ENCODE measurements at regions not wholly inside any gene's neighbourhood (a gene's known extent, or its start where the extent isn't known, plus 50 kb on each side); places are given as distances from the start of the nearest gene placed in this dataset.

DNA sequence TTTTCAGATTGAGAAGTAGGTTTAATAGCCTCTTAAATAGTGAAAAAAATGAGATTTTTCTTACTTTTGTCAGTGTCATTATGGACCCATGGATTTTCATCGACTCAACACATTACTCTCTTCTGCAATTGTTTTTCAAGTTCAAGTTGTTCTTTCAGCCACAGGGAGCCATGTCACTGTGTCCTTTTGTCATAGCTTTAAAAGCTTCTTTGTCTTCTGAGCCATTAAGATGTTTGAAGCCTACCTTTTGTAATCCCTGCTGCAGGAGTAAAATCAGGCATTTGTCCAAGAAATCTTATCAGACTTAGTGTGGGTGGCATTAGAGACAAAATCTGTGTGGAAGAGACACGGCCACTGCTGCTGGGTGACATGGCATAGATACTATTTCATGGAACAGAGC, 92.8 kb upstream of the ZP4 start:
- in situ Hi-C loops (cut with MboI; ENCODE audit: low pct_unique_long_range_greater_than_20kb, low sequenced_read_pairs, unreplicated experiment), result no loop called here
- TF ChIP-seq, protein P1, sequence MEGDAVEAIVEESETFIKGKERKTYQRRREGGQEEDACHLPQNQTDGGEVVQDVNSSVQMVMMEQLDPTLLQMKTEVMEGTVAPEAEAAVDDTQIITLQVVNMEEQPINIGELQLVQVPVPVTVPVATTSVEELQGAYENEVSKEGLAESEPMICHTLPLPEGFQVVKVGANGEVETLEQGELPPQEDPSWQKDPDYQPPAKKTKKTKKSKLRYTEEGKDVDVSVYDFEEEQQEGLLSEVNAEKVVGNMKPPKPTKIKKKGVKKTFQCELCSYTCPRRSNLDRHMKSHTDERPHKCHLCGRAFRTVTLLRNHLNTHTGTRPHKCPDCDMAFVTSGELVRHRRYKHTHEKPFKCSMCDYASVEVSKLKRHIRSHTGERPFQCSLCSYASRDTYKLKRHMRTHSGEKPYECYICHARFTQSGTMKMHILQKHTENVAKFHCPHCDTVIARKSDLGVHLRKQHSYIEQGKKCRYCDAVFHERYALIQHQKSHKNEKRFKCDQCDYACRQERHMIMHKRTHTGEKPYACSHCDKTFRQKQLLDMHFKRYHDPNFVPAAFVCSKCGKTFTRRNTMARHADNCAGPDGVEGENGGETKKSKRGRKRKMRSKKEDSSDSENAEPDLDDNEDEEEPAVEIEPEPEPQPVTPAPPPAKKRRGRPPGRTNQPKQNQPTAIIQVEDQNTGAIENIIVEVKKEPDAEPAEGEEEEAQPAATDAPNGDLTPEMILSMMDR (IDR thresholded peaks at IDR 0.05; ENCODE audit: extremely low read depth, insufficient read depth, missing control alignments), result no peak
- DNase-seq (ENCODE audit: low spot score), result no peak

DNA sequence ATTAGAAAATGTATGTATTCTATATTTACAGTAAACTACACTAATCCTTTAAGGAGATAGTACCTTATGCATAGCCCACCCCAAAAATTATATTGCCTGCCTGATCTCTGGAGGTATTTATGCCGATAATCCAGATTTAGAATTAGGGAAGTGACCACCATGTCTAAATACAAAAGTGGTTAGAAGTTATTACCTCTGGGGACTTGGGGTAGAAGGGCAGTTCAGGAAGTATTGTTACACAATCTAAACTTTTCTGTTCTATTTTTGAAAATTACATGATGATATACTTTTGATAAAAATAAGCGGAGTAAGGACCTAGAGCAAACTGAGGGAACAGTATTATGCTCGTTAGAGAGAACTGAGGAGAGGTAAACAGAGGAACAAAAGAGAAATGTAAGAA, 90.5 kb upstream of the ZP4 start:
- TF ChIP-seq, protein P1 (IDR thresholded peaks at IDR 0.05; ENCODE audit: extremely low read depth, insufficient read depth, missing control alignments), result no peak
- no peak for DNase-seq (ENCODE audit: low spot score)
- in situ Hi-C loops (cut with MboI; ENCODE audit: low pct_unique_long_range_greater_than_20kb, low sequenced_read_pairs, unreplicated experiment), result no loop called here

DNA sequence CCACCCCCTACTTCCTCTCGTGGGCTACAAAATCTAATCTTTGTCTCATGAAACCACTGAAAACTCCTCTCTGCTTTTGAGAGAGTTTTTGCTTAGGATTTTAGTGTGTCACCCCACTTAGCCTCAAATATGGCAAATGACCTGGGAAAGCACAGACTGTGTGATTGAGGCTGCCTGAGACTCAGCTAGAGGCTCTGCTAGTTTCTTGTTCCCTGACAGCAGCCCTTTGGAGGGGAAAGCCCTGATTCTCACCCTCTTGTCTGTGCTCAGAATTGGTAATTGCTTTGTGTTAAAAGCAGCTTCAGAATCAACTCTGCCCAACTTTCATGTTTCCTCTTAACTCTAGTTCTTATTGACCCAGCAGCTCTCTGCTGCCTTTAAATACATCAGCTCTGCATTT, 85.6 kb upstream of the ZP4 start:
- TF ChIP-seq, protein P1 (IDR thresholded peaks at IDR 0.05; ENCODE audit: extremely low read depth, insufficient read depth, missing control alignments), result no peak
- DNase-seq (ENCODE audit: low spot score), result peak; percentile 13
- in situ Hi-C loops (cut with MboI; ENCODE audit: low pct_unique_long_range_greater_than_20kb, low sequenced_read_pairs, unreplicated experiment), result no loop called here

DNA sequence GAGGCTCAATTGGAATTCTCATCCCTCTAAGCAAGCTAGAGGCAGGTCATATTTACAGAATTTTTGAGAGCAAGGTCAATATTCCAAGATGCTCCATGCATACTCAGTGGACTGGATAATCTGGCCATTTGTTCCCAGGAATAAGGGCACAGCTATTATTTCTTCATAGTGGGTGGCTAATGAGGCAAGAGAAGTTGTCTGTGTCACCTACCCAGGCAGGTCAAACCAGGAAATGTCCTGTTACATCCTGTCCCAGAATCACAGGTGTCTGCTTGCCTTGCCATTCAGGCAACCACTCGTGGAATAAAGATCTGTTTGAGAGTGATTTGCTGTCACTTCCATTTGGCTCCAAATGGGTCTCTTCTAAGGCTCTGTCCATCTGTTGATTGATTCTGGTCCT, 85.2 kb upstream of the ZP4 start:
- TF ChIP-seq, protein P1 (IDR thresholded peaks at IDR 0.05; ENCODE audit: extremely low read depth, insufficient read depth, missing control alignments), result no peak
- no peak for DNase-seq (ENCODE audit: low spot score)
- in situ Hi-C loops (cut with MboI; ENCODE audit: low pct_unique_long_range_greater_than_20kb, low sequenced_read_pairs, unreplicated experiment), result no loop called here

DNA sequence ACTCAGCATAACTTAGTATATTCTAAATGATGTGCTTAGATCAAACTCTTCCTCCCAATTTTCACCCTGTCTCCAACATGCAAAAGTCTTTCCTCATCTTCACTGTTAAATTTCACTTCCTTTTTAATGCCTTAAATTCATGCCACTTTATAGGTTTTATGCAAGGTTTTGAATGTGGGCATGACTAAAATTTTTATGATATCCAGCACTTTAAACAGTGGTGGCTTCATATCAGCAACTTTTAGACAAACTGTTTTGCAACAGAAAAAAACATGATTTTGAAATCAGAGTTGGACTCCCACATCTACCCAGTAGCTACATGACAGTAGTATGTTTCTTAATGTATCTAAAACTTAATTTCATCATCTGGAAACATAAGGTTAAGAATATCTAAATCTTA, 84.7 kb upstream of the ZP4 start:
- TF ChIP-seq, protein P1 (IDR thresholded peaks at IDR 0.05; ENCODE audit: extremely low read depth, insufficient read depth, missing control alignments), result no peak
- in situ Hi-C loops (cut with MboI; ENCODE audit: low pct_unique_long_range_greater_than_20kb, low sequenced_read_pairs, unreplicated experiment), result no loop called here
- no peak for DNase-seq (ENCODE audit: low spot score)

DNA sequence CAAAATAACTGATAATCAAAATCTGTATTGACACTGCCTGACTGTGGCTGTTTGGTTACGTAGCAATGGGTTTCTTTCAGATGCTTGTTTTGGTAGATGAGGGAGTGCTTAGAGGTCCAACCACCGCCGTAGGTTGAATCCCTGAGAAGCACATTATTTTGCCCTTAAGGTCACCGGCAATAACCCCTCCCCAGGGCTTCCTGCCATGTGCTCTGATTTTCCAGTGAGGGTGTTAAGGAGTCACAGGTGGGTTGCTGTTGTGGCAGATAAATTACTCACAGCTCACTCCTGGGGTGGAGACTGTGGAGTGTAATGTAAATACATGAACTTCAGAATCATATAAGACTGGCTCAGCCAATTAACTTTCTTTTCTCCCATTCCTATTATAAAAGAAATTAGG, 81.5 kb upstream of the ZP4 start:
- DNase-seq (ENCODE audit: low spot score), result no peak
- TF ChIP-seq, protein P1 (IDR thresholded peaks at IDR 0.05; ENCODE audit: extremely low read depth, insufficient read depth, missing control alignments), result no peak
- in situ Hi-C loops (cut with MboI; ENCODE audit: low pct_unique_long_range_greater_than_20kb, low sequenced_read_pairs, unreplicated experiment), result no loop called here

DNA sequence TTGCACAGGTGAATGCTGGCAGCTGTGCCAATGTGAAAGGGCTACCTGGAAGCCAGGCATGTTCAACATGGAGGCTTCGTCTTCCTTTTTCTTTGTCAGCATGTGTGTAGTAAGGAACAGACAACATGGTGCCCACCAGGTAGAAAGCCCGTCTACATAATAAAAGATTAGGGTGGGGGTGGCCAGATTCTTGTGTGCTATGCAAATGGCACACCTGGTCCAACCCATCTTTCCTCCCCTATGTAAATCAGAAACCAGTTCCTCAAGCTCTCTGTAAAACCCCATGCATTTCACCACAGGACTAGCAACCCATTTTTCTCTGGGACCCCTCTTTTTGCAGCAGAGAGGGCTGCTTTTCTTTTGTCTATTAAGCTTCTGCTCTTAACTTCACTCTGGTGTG, 72.3 kb upstream of the ZP4 start:
- in situ Hi-C loops (cut with MboI; ENCODE audit: low pct_unique_long_range_greater_than_20kb, low sequenced_read_pairs, unreplicated experiment), result no loop called here
- no peak for DNase-seq (ENCODE audit: low spot score)
- TF ChIP-seq, protein P1 (IDR thresholded peaks at IDR 0.05; ENCODE audit: extremely low read depth, insufficient read depth, missing control alignments), result no peak
